Endodermal cell (in vitro differentiated cells): ENCODE measurements at regions not wholly inside any gene's neighbourhood (a gene's known extent, or its start where the extent isn't known, plus 50 kb on each side); places are given as distances from the start of the nearest gene placed in this dataset.

Experiments
- DNase-seq: peaks from one replicate; pipeline ENCODE4 v3.0.0-alpha.2; 2017
- H3K27ac ChIP-seq: 2 replicates; pipeline ENCODE4 v1.5.1; 2013; ENCODE audit warnings: mild to moderate bottlenecking, low read depth, low read length, moderate library complexity
- H3K27me3 ChIP-seq: 2 replicates; pipeline ENCODE4 v1.6.1; 2013; ENCODE audit warnings: mild to moderate bottlenecking, low read length, moderate library complexity; ENCODE audit not compliant: insufficient read depth, control insufficient read depth, poor library complexity, severe bottlenecking
- H3K36me3 ChIP-seq: 2 replicates; pipeline ENCODE4 v1.7.0; 2013; ENCODE audit warnings: mild to moderate bottlenecking, low read length, moderate library complexity; ENCODE audit not compliant: control insufficient read depth, insufficient read depth
- H3K4me1 ChIP-seq: one replicate; pipeline ENCODE4 v1.7.0; 2013; ENCODE audit warnings: low read length; ENCODE audit not compliant: control insufficient read depth, insufficient read depth
- H3K4me3 ChIP-seq: 2 replicates; pipeline ENCODE4 v1.5.1; 2013; ENCODE audit warnings: mild to moderate bottlenecking, low read length, moderate library complexity
- H3K9ac ChIP-seq: 2 replicates; pipeline ENCODE4 v1.6.1; 2013; ENCODE audit warnings: mild to moderate bottlenecking, low read length, moderate library complexity; ENCODE audit not compliant: poor library complexity, severe bottlenecking; ENCODE audit errors: extremely low read depth
- H3K9me3 ChIP-seq: 2 replicates; pipeline ENCODE4 v1.6.1; 2013; ENCODE audit warnings: mild to moderate bottlenecking, low read length, moderate library complexity; ENCODE audit not compliant: control insufficient read depth
- H3K27ac Mint-ChIP-seq: 2 replicates; pipeline ENCODE4 v1.8.0; 2020; ENCODE audit warnings: mixed read lengths
- H3K27me3 Mint-ChIP-seq: 2 replicates; pipeline ENCODE4 v1.8.0; 2021; ENCODE audit warnings: mild to moderate bottlenecking, mixed read lengths; ENCODE audit not compliant: insufficient read depth
- H3K36me3 Mint-ChIP-seq: 2 replicates; pipeline ENCODE4 v1.8.0; 2020; ENCODE audit warnings: low read depth, mixed read lengths
- H3K4me1 Mint-ChIP-seq: 2 replicates; pipeline ENCODE4 v1.8.0; 2020; ENCODE audit warnings: mixed read lengths
- H3K4me3 Mint-ChIP-seq: 2 replicates; pipeline ENCODE4 v1.8.0; 2020; ENCODE audit warnings: mild to moderate bottlenecking, moderate library complexity, mixed read lengths
- H3K9me3 Mint-ChIP-seq: 2 replicates; pipeline ENCODE4 v1.8.0; 2020; ENCODE audit warnings: mild to moderate bottlenecking, mixed read lengths
- CTCF ChIP-seq: fragments of 200-600 bp; sonication (generic); conservative IDR thresholded peaks from 2 replicates; pipeline ENCODE4 v1.5.0; 2021; ENCODE audit warnings: antibody characterized with exemption, mild to moderate bottlenecking
- WGBS, 2 experiments: methylation state at CpG; one replicate each; pipeline versions ENCODE4 v1.1.5 to v1.1.7; 2013; ENCODE audit warnings: missing lambda C conversion rate in 2 of 2, mixed read lengths in 1 of 2; ENCODE audit not compliant: insufficient coverage in 1 of 2, insufficient read length in 1 of 2; 5-methylcytosine and 5-hydroxymethylcytosine counted together

DNA sequence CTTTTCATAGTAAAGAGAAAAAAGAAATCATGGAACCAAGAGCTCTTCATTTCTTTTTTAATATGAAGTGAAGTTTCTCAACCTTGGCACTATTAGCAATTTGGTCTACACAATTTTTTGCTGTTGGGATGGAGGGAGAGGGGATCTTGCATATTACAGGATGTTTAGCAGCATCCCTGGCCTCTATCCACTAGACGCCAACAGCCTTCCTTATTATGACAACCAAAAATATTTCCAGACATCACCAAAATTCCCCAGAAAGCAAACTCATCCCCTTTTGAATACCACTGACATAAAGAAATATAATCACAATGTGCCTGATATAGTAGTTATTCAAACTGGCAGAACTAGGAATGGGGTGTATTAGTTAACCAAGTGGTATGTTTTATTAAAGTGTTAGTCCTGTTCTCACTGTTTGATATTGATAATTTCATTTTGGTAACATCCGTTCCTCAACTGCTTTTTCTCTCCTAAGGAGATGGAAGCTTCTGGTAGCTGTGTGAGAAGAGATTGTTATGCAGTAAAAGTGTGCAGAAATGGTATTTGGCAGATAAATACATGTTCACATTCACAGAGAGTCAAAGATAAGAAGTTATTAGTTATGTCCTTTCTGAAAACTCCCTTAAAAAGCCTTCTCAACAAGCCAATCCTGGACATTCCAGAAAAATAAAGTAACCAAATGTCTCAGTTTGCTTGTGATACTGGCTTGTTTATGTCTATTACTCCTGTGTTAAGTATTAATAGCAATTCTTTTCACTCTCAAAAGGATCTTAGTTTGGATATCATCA, 699.9 kb downstream of the C12orf50 start:
- no peak overlapping the region for H3K27ac ChIP-seq

DNA sequence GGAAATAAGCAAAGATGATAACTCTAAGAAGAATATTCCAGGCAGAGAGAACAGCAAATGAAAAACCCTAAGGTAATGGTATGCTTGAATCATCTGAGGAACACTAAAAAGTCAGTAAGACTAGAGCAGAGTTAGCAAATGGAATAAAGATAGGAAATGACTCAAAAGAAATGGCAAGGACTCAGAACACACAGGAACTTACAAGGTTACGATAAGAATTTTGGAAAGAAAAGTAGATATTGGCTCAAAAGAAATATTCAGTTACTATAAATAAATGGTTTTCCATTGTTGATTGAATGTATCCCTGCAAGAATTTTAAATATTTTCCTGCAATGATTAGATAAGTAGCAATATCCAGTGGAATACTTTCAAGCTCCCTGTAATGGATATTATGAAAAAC, 705.8 kb downstream of the C12orf50 start:
- Mint-ChIP-seq H3K27me3 (peaks cover 3% of the 10 kb centered on the region), H3K4me1 (peaks cover 6% of the 10 kb centered on the region), H3K4me3 (no peak overlapping the region), H3K36me3 (no peaks in the 10 kb centered on the region), H3K9me3 (no peaks in the 10 kb centered on the region), H3K27ac (no peak overlapping the region)
- WGBS, 2 experiments: 92% methylated on average over 1 of the region's 1 CpG; no CpG with 5 or more reads in 1 of the 2 experiments
- TF ChIP-seq CTCF: no peak
- Histone ChIP-seq H3K9ac (no peak overlapping the region), H3K4me1 (no peaks in the 10 kb centered on the region), H3K27ac (no peak overlapping the region), H3K27me3 (peaks cover 36% of the 10 kb centered on the region), H3K4me3 (no peak overlapping the region), H3K9me3 (no peaks in the 10 kb centered on the region), H3K36me3 (no peaks in the 10 kb centered on the region)
- no peak for DNase-seq

More for the DNA sequence above, 699.9 kb downstream of the C12orf50 start:
- Mint-ChIP-seq H3K4me3 (no peak overlapping the region), H3K36me3 (no peaks in the 10 kb centered on the region), H3K4me1 (peaks cover 1% of the 10 kb centered on the region), H3K27ac (no peak overlapping the region), H3K27me3 (no peaks in the 10 kb centered on the region), H3K9me3 (peaks cover 4% of the 10 kb centered on the region)
- peaks cover 19% of the 10 kb centered on the region for H3K27me3 ChIP-seq
- H3K4me1 ChIP-seq: no peaks in the 10 kb centered on the region
- no peak for TF ChIP-seq CTCF
- DNase-seq: no peak
- WGBS, 2 experiments: 95% methylated on average over 2 of the region's 2 CpGs; no CpG with 5 or more reads in 1 of the 2 experiments
- no peaks in the 10 kb centered on the region for H3K36me3 ChIP-seq
- no peak overlapping the region for H3K4me3 ChIP-seq
- H3K9me3 ChIP-seq: no peaks in the 10 kb centered on the region
- no peak overlapping the region for H3K9ac ChIP-seq

- Mint-ChIP-seq H3K9me3 (no peaks in the 10 kb centered on the region), H3K4me1 (peaks cover 15% of the 10 kb centered on the region), H3K36me3 (no peaks in the 10 kb centered on the region), H3K4me3 (no peak overlapping the region), H3K27me3 (peaks cover 3% of the 10 kb centered on the region), H3K27ac (no peak overlapping the region)
- no peak overlapping the region for H3K27ac ChIP-seq
- no peaks in the 10 kb centered on the region for H3K36me3 ChIP-seq
- no peak for TF ChIP-seq CTCF
- peaks cover 27% of the 10 kb centered on the region for H3K27me3 ChIP-seq
- H3K4me1 ChIP-seq: no peaks in the 10 kb centered on the region
- no peak for DNase-seq
- no peaks in the 10 kb centered on the region for H3K9me3 ChIP-seq
- no peak overlapping the region for H3K4me3 ChIP-seq
- no peak overlapping the region for H3K9ac ChIP-seq
These were observed 708.5 kb downstream of the C12orf50 start for GRCh38 chr12:87320724-87321123.
